Lower leg skin (tissue), 3 donors: ENCODE measurements at regions not wholly inside any gene's neighbourhood (a gene's known extent, or its start where the extent isn't known, plus 50 kb on each side); places are given as distances from the start of the nearest gene placed in this dataset.

ENCODE experiments used
- POLR2A ChIP-seq, 2 donors: fragments of 450-650 bp; IDR thresholded peaks; one replicate each; pipeline ENCODE4 v1.6.1; 2016 to 2017; ENCODE audit warnings: antibody characterized with exemption in 2 of 2, mild to moderate bottlenecking in 1 of 2, moderate library complexity in 1 of 2
- TF ChIP-seq, protein P1 (sequence below), 3 donors: fragments of 450-650 bp; IDR thresholded peaks; one replicate each; pipeline ENCODE4 v1.5.1; 2016; ENCODE audit warnings: antibody characterized with exemption in 3 of 3, mild to moderate bottlenecking in 3 of 3, moderate library complexity in 2 of 3

DNA sequence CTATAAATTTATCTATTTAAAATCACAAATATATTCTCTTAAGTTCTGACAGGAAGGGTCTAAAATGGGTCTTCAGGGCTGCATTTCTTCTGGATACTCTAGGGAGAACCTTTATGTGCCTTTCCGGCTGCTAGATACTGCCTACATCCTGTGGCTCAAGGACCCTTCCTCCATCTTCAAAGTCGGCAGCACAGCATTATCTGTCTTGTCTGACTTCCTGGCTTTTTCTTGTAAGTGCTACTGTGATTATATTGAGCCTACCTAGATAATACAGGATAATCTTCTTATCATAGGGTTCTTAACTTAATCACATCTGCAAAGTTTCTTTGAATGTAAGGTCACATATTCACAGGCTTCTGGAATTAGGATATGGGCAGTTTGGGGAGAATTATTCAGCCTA lies 943.8 kb upstream of the TYRP1 start:
- TF ChIP-seq, protein P1, sequence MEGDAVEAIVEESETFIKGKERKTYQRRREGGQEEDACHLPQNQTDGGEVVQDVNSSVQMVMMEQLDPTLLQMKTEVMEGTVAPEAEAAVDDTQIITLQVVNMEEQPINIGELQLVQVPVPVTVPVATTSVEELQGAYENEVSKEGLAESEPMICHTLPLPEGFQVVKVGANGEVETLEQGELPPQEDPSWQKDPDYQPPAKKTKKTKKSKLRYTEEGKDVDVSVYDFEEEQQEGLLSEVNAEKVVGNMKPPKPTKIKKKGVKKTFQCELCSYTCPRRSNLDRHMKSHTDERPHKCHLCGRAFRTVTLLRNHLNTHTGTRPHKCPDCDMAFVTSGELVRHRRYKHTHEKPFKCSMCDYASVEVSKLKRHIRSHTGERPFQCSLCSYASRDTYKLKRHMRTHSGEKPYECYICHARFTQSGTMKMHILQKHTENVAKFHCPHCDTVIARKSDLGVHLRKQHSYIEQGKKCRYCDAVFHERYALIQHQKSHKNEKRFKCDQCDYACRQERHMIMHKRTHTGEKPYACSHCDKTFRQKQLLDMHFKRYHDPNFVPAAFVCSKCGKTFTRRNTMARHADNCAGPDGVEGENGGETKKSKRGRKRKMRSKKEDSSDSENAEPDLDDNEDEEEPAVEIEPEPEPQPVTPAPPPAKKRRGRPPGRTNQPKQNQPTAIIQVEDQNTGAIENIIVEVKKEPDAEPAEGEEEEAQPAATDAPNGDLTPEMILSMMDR (IDR thresholded peaks at IDR 0.05) = no peak
- TF ChIP-seq POLR2A (IDR thresholded peaks at IDR 0.05) = no peak
